Keratinocyte (primary cell): ENCODE measurements at regions not wholly inside any gene's neighbourhood (a gene's known extent, or its start where the extent isn't known, plus 50 kb on each side); places are given as distances from the start of the nearest gene placed in this dataset.

Experiments used
- DNase-seq: peaks from one replicate; pipeline ENCODE4 v3.0.0-alpha.2; 2011; ENCODE audit warnings: low read depth, missing footprints, low spot score
- FAIRE-seq: peaks from 2 replicates; lab custom pipeline; 2011; peaks lifted over from hg19 to GRCh38; lab: Jason Lieb, UNC
- H2AFZ ChIP-seq: 2 replicates; pipeline ENCODE4 v1.6.0; 2012; ENCODE audit warnings: low read length, control low read depth, inconsistent platforms; ENCODE audit not compliant: control insufficient read depth
- H3K27ac ChIP-seq: 2 replicates; pipeline ENCODE4 v1.5.1; 2011; ENCODE audit warnings: low read length; ENCODE audit not compliant: control insufficient read depth, insufficient read depth
- H3K27me3 ChIP-seq: 3 replicates; pipeline ENCODE4 v1.6.0; 2011; ENCODE audit warnings: low read length; ENCODE audit not compliant: control insufficient read depth, insufficient read depth; ENCODE audit errors: extremely low read depth
- H3K36me3 ChIP-seq, 2 experiments: 2 replicates in 1 of 2; 3 replicates in 1 of 2; pipeline ENCODE4 v1.5.1; 2011; ENCODE audit warnings: low read length in 2 of 2, mild to moderate bottlenecking in 1 of 2; ENCODE audit not compliant: control insufficient read depth in 2 of 2, insufficient read depth in 2 of 2; ENCODE audit errors: extremely low read depth in 1 of 2
- H3K4me1 ChIP-seq: 3 replicates; pipeline ENCODE4 v1.5.1; 2011; ENCODE audit warnings: low read length; ENCODE audit not compliant: control insufficient read depth, insufficient read depth; ENCODE audit errors: extremely low read depth
- H3K4me2 ChIP-seq: 3 replicates; pipeline ENCODE4 v1.6.0; 2011; ENCODE audit warnings: low read depth, low read length; ENCODE audit not compliant: control insufficient read depth, insufficient read depth; ENCODE audit errors: extremely low read depth
- H3K4me3 ChIP-seq, 3 experiments: fragments of 200-600 bp in 1 of 3; sonication (generic) in 1 of 3; 2 replicates in 2 of 3; 3 replicates in 1 of 3; pipeline ENCODE4 v1.5.1; 2011 to 2016; ENCODE audit warnings: low read length in 3 of 3, mild to moderate bottlenecking in 3 of 3, control low read depth in 2 of 3, inconsistent platforms in 1 of 3, low read depth in 1 of 3, mixed read lengths in 1 of 3, mixed run types in 1 of 3, moderate library complexity in 1 of 3; ENCODE audit not compliant: control insufficient read depth in 2 of 3, insufficient read depth in 2 of 3; ENCODE audit errors: extremely low read depth in 1 of 3
- H3K79me2 ChIP-seq: 2 replicates; pipeline ENCODE4 v1.6.0; 2012; ENCODE audit warnings: low read length; ENCODE audit not compliant: control insufficient read depth, insufficient read depth
- H3K9ac ChIP-seq: 3 replicates; pipeline ENCODE4 v1.6.0; 2011; ENCODE audit warnings: low read length; ENCODE audit not compliant: control insufficient read depth, insufficient read depth; ENCODE audit errors: extremely low read depth
- H3K9me1 ChIP-seq: 3 replicates; pipeline ENCODE4 v1.6.0; 2011; ENCODE audit warnings: low read length; ENCODE audit not compliant: control insufficient read depth, insufficient read depth; ENCODE audit errors: extremely low read depth
- H3K9me3 ChIP-seq: 2 replicates; pipeline ENCODE4 v1.5.1; 2012; ENCODE audit warnings: low read depth, low read length; ENCODE audit not compliant: control insufficient read depth
- H4K20me1 ChIP-seq: 3 replicates; pipeline ENCODE4 v1.6.0; 2011; ENCODE audit warnings: low read length; ENCODE audit not compliant: control insufficient read depth, insufficient read depth; ENCODE audit errors: extremely low read depth
- CTCF ChIP-seq, 3 experiments: IDR thresholded peaks in 1 of 3; conservative IDR thresholded peaks in 1 of 3; optimal IDR thresholded peaks in 1 of 3; 2 replicates in 2 of 3; 3 replicates in 1 of 3; pipeline versions ENCODE3 to v1.5.1; 2011; ENCODE audit warnings: low read length in 3 of 3, mild to moderate bottlenecking in 3 of 3, moderate library complexity in 2 of 3, control low read depth in 1 of 3, inconsistent platforms in 1 of 3; ENCODE audit not compliant: insufficient read depth in 2 of 3; ENCODE audit errors: extremely low read depth in 1 of 3
- EZH2 ChIP-seq: IDR thresholded peaks from one replicate; pipeline ENCODE4 v1.6.1; 2012; ENCODE audit warnings: inconsistent platforms, mild to moderate bottlenecking, low read length, moderate library complexity
- dilution Hi-C: fragments of 300-500 bp; cut with MboI; formaldehyde crosslinking; loops from one replicate; pipeline ENCODE4 v1.7.0; 2020; ENCODE audit warnings: low sequenced_read_pairs; ENCODE audit not compliant: extremely low pct_ligation_motif_present

GRCh38 chr2:60661073-60661738 is 94.9 kb upstream of the PAPOLG start:
- no peaks in the 10 kb centered on the region for H3K9me1 ChIP-seq
- dilution Hi-C loops: no loop called here
- H3K27me3 ChIP-seq: no peaks in the 10 kb centered on the region

GRCh38 chr2:60662781-60663180 is 93.3 kb upstream of the PAPOLG start:
- Histone ChIP-seq H3K9me3 (no peaks in the 10 kb centered on the region), H3K9ac (no peak overlapping the region), H3K4me1 (no peaks in the 10 kb centered on the region), H3K9me1 (no peaks in the 10 kb centered on the region), H3K36me3 (no peaks in the 10 kb centered on the region), H3K79me2 (no peaks in the 10 kb centered on the region), H3K4me2 (no peak overlapping the region), H2AFZ (no peak overlapping the region), H3K27me3 (no peaks in the 10 kb centered on the region), H3K4me3 (no peak overlapping the region), H3K27ac (no peak overlapping the region), H4K20me1 (no peaks in the 10 kb centered on the region)
- FAIRE-seq: no peak
- DNase-seq: no peak
- no peak for TF ChIP-seq EZH2
- no peak for TF ChIP-seq CTCF (optimal IDR thresholded peaks at IDR 0.05 in 1 of 3, IDR thresholded peaks at IDR 0.05 in 1 of 3, conservative IDR thresholded peaks at IDR 0.05 in 1 of 3; ENCODE audit: extremely low read depth in 1 of 3, insufficient read depth in 2 of 3, low read length in 3 of 3)
- dilution Hi-C loops: no loop called here

More at GRCh38 chr2:60661073-60661738, 94.9 kb upstream of the PAPOLG start:
- Histone ChIP-seq H3K36me3 (no peaks in the 10 kb centered on the region), H3K79me2 (no peaks in the 10 kb centered on the region), H4K20me1 (no peaks in the 10 kb centered on the region), H3K9me3 (no peaks in the 10 kb centered on the region), H3K4me2 (no peak overlapping the region), H2AFZ (no peak overlapping the region), H3K27ac (no peak overlapping the region), H3K9ac (no peak overlapping the region), H3K4me1 (no peaks in the 10 kb centered on the region), H3K4me3 (no peak overlapping the region)
- no peak for TF ChIP-seq CTCF (optimal IDR thresholded peaks at IDR 0.05 in 1 of 3, IDR thresholded peaks at IDR 0.05 in 1 of 3, conservative IDR thresholded peaks at IDR 0.05 in 1 of 3; ENCODE audit: extremely low read depth in 1 of 3, insufficient read depth in 2 of 3, low read length in 3 of 3)
- no peak for FAIRE-seq
- no peak for DNase-seq
